Uterus (tissue), 3 donors: ENCODE measurements at regions not wholly inside any gene's neighbourhood (a gene's known extent, or its start where the extent isn't known, plus 50 kb on each side); places are given as distances from the start of the nearest gene placed in this dataset.

Experiments used
- DNase-seq, 2 donors: peaks; one replicate each; pipeline ENCODE4 v3.0.0-alpha.2; 2019 to 2020
- H3K27ac ChIP-seq, 2 donors: fragments of 200-600 bp; sonication (generic); 1 replicate in 1 of 2; 2 replicates in 1 of 2; pipeline ENCODE4 v1.5.1; 2016 to 2018
- H3K27me3 ChIP-seq, 2 donors: fragments of 200-600 bp; sonication (generic); one replicate each; pipeline ENCODE4 v1.5.1; 2018 to 2019; ENCODE audit warnings: control low read depth in 1 of 2
- H3K36me3 ChIP-seq, 2 donors: fragments of 200-600 bp; sonication (generic); one replicate each; pipeline ENCODE4 v1.5.1; 2019; ENCODE audit warnings: control low read depth in 1 of 2
- H3K4me1 ChIP-seq, 2 donors: fragments of 200-600 bp; sonication (generic); one replicate each; pipeline ENCODE4 v1.5.1; 2018 to 2019; ENCODE audit warnings: control low read depth in 1 of 2
- H3K4me3 ChIP-seq, 2 donors: fragments of 200-600 bp; sonication (generic); 1 replicate in 1 of 2; 2 replicates in 1 of 2; pipeline ENCODE4 v1.5.1; 2018 to 2019; ENCODE audit warnings: mild to moderate bottlenecking in 1 of 2
- H3K9me3 ChIP-seq, 2 donors: fragments of 200-600 bp; sonication (generic); one replicate each; pipeline ENCODE4 v1.5.1; 2019; ENCODE audit warnings: control low read depth in 1 of 2
- POLR2A ChIP-seq, 2 donors: fragments of 450-650 bp; IDR thresholded peaks; one replicate each; pipeline ENCODE4 v1.6.1; 2016; ENCODE audit warnings: antibody characterized with exemption in 2 of 2, mild to moderate bottlenecking in 1 of 2, moderate library complexity in 1 of 2
- intact Hi-C: fragments of 100-400 bp; cut with DNase I; formaldehyde crosslinking; loops from one replicate; pipeline ENCODE4 v1.15.1; 2023; ENCODE audit warnings: low total_unique reads
- TF ChIP-seq, protein P1 (sequence below), 4 experiments: fragments of 200-600 bp in 2 of 4; fragments of 450-650 bp in 2 of 4; sonication (generic) in 2 of 4; IDR thresholded peaks; one replicate each; pipeline ENCODE4 v1.5.1; 2016 to 2019; ENCODE audit warnings: antibody characterized with exemption in 4 of 4, mild to moderate bottlenecking in 2 of 4, moderate library complexity in 1 of 4
- donor health status: DM: yes; HTN: yes; CAD: no.

DNA sequence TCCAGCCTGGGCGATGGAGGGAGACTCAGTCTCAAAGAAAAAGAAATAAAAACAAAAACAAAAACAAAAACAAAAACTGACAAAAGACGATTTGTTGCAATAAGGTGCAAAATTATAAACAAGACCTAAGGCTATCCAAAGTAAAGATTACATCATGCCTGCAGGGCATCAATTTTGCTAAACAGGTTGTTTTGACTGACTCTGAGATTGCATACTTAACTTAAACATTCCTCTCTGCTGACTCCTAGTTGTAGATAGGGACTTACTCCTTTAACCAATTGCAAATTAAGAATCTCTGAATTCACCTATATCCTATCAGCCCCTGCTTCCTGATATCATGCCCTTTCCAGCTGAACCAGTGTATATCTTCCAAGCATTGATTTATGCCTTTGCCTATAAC, 2687.3 kb downstream of the PCDH7 start:
- intact Hi-C loops: no loop called here
- no peak overlapping the region for H3K4me3 ChIP-seq
- DNase-seq: no peak
- TF ChIP-seq, protein P1, sequence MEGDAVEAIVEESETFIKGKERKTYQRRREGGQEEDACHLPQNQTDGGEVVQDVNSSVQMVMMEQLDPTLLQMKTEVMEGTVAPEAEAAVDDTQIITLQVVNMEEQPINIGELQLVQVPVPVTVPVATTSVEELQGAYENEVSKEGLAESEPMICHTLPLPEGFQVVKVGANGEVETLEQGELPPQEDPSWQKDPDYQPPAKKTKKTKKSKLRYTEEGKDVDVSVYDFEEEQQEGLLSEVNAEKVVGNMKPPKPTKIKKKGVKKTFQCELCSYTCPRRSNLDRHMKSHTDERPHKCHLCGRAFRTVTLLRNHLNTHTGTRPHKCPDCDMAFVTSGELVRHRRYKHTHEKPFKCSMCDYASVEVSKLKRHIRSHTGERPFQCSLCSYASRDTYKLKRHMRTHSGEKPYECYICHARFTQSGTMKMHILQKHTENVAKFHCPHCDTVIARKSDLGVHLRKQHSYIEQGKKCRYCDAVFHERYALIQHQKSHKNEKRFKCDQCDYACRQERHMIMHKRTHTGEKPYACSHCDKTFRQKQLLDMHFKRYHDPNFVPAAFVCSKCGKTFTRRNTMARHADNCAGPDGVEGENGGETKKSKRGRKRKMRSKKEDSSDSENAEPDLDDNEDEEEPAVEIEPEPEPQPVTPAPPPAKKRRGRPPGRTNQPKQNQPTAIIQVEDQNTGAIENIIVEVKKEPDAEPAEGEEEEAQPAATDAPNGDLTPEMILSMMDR (IDR thresholded peaks at IDR 0.05): no peak
- no peak for TF ChIP-seq POLR2A (IDR thresholded peaks at IDR 0.05)
- no peaks in the 10 kb centered on the region for H3K36me3 ChIP-seq
- no peaks in the 10 kb centered on the region for H3K9me3 ChIP-seq
- no peaks in the 10 kb centered on the region for H3K27me3 ChIP-seq
- H3K4me1 ChIP-seq: no peaks in the 10 kb centered on the region
- no peak overlapping the region for H3K27ac ChIP-seq

- Histone ChIP-seq H3K36me3 (no peaks in the 10 kb centered on the region), H3K27me3 (no peaks in the 10 kb centered on the region), H3K4me1 (no peaks in the 10 kb centered on the region), H3K4me3 (no peak overlapping the region), H3K9me3 (no peaks in the 10 kb centered on the region), H3K27ac (no peak overlapping the region)
- no peak for DNase-seq
- no peak for TF ChIP-seq POLR2A (IDR thresholded peaks at IDR 0.05)
- TF ChIP-seq, protein P1 (IDR thresholded peaks at IDR 0.05): no peak
- intact Hi-C loops: no loop called here
These were observed 2691.0 kb downstream of the PCDH7 start for GRCh38 chr4:33411182-33411581.

DNA sequence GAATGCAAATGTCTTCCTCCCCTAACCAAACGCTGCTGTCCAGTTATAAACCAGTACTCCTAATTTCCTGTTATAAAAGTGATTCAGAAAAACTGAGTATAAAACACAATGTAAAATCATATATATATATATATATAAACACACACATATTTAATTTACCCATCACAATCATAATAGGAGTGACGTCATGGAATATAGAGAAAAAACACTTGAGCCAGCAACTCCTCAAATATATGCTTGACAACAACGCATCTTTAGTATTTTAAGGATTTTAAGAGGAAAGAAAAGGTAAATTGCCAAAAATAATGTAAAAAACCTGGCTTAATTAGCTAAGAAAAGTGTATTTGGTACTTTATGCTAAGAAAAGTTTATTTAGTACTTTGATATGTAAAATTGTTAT, 2701.7 kb downstream of the PCDH7 start:
- Histone ChIP-seq H3K36me3 (no peaks in the 10 kb centered on the region), H3K27ac (no peak overlapping the region), H3K4me3 (no peak overlapping the region), H3K9me3 (no peaks in the 10 kb centered on the region), H3K4me1 (no peaks in the 10 kb centered on the region), H3K27me3 (no peaks in the 10 kb centered on the region)
- intact Hi-C loops: no loop called here
- TF ChIP-seq POLR2A (IDR thresholded peaks at IDR 0.05): no peak
- TF ChIP-seq, protein P1 (IDR thresholded peaks at IDR 0.05): no peak
- DNase-seq: no peak

- no peaks in the 10 kb centered on the region for H3K4me1 ChIP-seq
- no peaks in the 10 kb centered on the region for H3K27me3 ChIP-seq
- no peak overlapping the region for H3K4me3 ChIP-seq
- no peak for TF ChIP-seq POLR2A (IDR thresholded peaks at IDR 0.05)
- TF ChIP-seq, protein P1 (IDR thresholded peaks at IDR 0.05): no peak
- H3K27ac ChIP-seq: no peak overlapping the region
- no peaks in the 10 kb centered on the region for H3K9me3 ChIP-seq
- DNase-seq: no peak
- H3K36me3 ChIP-seq: no peaks in the 10 kb centered on the region
- intact Hi-C loops: no loop called here
These were observed 2702.5 kb downstream of the PCDH7 start for GRCh38 chr4:33422656-33423055.

DNA sequence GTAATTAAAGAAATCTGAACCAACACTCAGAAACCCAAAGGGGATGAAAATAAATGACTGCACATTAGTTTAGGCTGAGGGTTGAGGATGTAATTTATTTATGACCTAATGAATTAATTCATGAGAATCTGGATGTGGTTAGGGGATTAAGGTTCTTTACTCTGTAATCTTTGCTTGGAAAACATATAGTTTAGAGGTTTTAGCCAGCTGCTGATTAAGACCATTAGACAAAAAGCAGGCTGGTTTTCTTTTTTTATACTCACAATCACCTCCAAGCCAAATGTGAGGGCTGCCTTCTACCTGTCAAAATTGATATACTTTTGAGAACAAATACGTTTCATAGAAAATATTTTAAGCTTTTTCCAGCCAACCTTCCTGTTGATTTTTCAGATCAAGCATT, 2705.8 kb downstream of the PCDH7 start:
- Histone ChIP-seq H3K9me3 (no peaks in the 10 kb centered on the region), H3K27ac (no peak overlapping the region), H3K36me3 (no peaks in the 10 kb centered on the region), H3K4me1 (no peaks in the 10 kb centered on the region), H3K27me3 (no peaks in the 10 kb centered on the region), H3K4me3 (no peak overlapping the region)
- intact Hi-C loops: no loop called here
- no peak for DNase-seq
- TF ChIP-seq POLR2A (IDR thresholded peaks at IDR 0.05): no peak
- TF ChIP-seq, protein P1 (IDR thresholded peaks at IDR 0.05): no peak
